Neural progenitor cell (in vitro differentiated cells): ENCODE measurements at regions not wholly inside any gene's neighbourhood (a gene's known extent, or its start where the extent isn't known, plus 50 kb on each side); places are given as distances from the start of the nearest gene placed in this dataset.
A peak's percentile ranks its signal among the peaks of the same experiment; 100 is the strongest.

Source experiments
- DNase-seq: peaks from one replicate; pipeline ENCODE4 v3.0.0-alpha.2; 2016; ENCODE audit warnings: low spot score
- H2AFZ ChIP-seq: fragments of 200-600 bp; sonication (generic); replicated peaks from 2 replicates; pipeline ENCODE4 v1.6.1; 2016; ENCODE audit warnings: antibody characterized with exemption
- H3F3A ChIP-seq: fragments of 200-600 bp; sonication (generic); 2 replicates; pipeline ENCODE4 v1.6.1; 2016; ENCODE audit warnings: antibody characterized with exemption, low read depth
- H3K27ac ChIP-seq: fragments of 200-600 bp; sonication (generic); 2 replicates; pipeline ENCODE4 v1.5.1; 2016; ENCODE audit warnings: mild to moderate bottlenecking
- H3K27me3 ChIP-seq: fragments of 200-600 bp; sonication (generic); 2 replicates; pipeline ENCODE4 v1.6.1; 2016; ENCODE audit warnings: mild to moderate bottlenecking, moderate library complexity
- H3K36me3 ChIP-seq: fragments of 200-600 bp; sonication (generic); 2 replicates; pipeline ENCODE4 v1.5.1; 2016
- H3K4me1 ChIP-seq: fragments of 200-600 bp; sonication (generic); 2 replicates; pipeline ENCODE4 v1.6.1; 2016; ENCODE audit warnings: mixed run types
- H3K4me2 ChIP-seq: fragments of 200-600 bp; sonication (generic); 2 replicates; pipeline ENCODE4 v1.6.1; 2016
- H3K4me3 ChIP-seq: fragments of 200-600 bp; sonication (generic); 2 replicates; pipeline ENCODE4 v1.5.1; 2016
- H3K79me2 ChIP-seq: fragments of 200-600 bp; sonication (generic); 2 replicates; pipeline ENCODE4 v1.6.1; 2016; ENCODE audit warnings: low read depth
- H3K9ac ChIP-seq: fragments of 200-600 bp; sonication (generic); 2 replicates; pipeline ENCODE4 v1.6.1; 2016
- H3K9me3 ChIP-seq: fragments of 200-600 bp; sonication (generic); 2 replicates; pipeline ENCODE4 v1.5.1; 2016; ENCODE audit warnings: low read depth
- H4K20me1 ChIP-seq: fragments of 200-600 bp; sonication (generic); 2 replicates; pipeline ENCODE4 v1.6.1; 2016; ENCODE audit warnings: low read depth
- H3K27ac Mint-ChIP-seq: 3 replicates; pipeline ENCODE4 v1.8.0; 2021; ENCODE audit warnings: mixed read lengths
- H3K27me3 Mint-ChIP-seq: 2 replicates; pipeline ENCODE4 v1.8.0; 2022; ENCODE audit warnings: low read depth, mild to moderate bottlenecking, inconsistent platforms, moderate library complexity, mixed read lengths; ENCODE audit not compliant: insufficient read depth
- H3K36me3 Mint-ChIP-seq: 3 replicates; pipeline ENCODE4 v1.8.0; 2021; ENCODE audit warnings: mixed read lengths
- H3K4me1 Mint-ChIP-seq: 3 replicates; pipeline ENCODE4 v1.8.0; 2021; ENCODE audit warnings: mixed read lengths
- H3K4me3 Mint-ChIP-seq: 3 replicates; pipeline ENCODE4 v1.8.0; 2021; ENCODE audit warnings: mild to moderate bottlenecking, moderate library complexity, mixed read lengths
- H3K9me3 Mint-ChIP-seq: 3 replicates; pipeline ENCODE4 v1.8.0; 2020; ENCODE audit warnings: mixed read lengths
- EZH2 ChIP-seq: fragments of 200-600 bp; sonication (generic); IDR thresholded peaks from 2 replicates; pipeline ENCODE4 v1.6.1; 2017; ENCODE audit warnings: antibody characterized with exemption, mild to moderate bottlenecking, moderate library complexity
- EZH2phosphoT487 ChIP-seq: fragments of 200-600 bp; sonication (generic); IDR thresholded peaks from 2 replicates; pipeline ENCODE4 v1.6.1; 2017; ENCODE audit warnings: antibody characterized with exemption
- TF ChIP-seq, protein P1 (sequence below): fragments of 200-600 bp; sonication (generic); IDR thresholded peaks from 2 replicates; pipeline ENCODE4 v1.5.1; 2017; ENCODE audit warnings: antibody characterized with exemption, mild to moderate bottlenecking

DNA sequence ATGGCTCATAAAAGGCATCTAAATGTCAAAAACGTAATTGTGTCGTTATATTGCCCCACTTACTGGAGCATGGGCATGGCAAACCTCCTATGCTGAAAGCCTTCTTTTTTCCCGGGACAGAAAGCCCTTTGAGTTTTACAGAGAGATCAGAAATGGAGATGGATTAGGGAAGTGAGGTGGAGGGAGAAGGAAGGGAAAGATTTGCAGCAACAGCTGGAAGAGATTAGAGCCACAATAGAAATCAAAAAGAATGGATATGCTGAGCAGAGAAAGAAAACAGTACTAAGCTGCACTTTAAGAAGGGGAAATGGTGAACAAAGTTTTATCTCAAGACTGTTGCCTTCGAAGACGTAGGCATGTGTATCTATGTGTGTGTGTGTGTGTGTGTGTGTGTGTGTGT, 97.2 kb upstream of the PCGF5 start:
- H3K4me3 Mint-ChIP-seq: peak overlapping the region; percentile 2
- no peak overlapping the region for H2AFZ ChIP-seq
- H3K27me3 Mint-ChIP-seq: peaks cover 2% of the 10 kb centered on the region
- no peaks in the 10 kb centered on the region for H3K36me3 ChIP-seq
- H3F3A ChIP-seq: peaks cover 13% of the 10 kb centered on the region
- H3K27ac ChIP-seq: peak overlapping the region; percentile 71
- no peaks in the 10 kb centered on the region for H3K36me3 Mint-ChIP-seq
- no peaks in the 10 kb centered on the region for H3K9me3 ChIP-seq
- H4K20me1 ChIP-seq: no peaks in the 10 kb centered on the region
- no peaks in the 10 kb centered on the region for H3K9me3 Mint-ChIP-seq
- H3K4me1 Mint-ChIP-seq: peaks cover 22% of the 10 kb centered on the region
- no peak overlapping the region for H3K4me3 ChIP-seq
- peak overlapping the region; percentile 33 for H3K4me2 ChIP-seq
- no peaks in the 10 kb centered on the region for H3K27me3 ChIP-seq
- H3K79me2 ChIP-seq: no peaks in the 10 kb centered on the region
- TF ChIP-seq, protein P1, sequence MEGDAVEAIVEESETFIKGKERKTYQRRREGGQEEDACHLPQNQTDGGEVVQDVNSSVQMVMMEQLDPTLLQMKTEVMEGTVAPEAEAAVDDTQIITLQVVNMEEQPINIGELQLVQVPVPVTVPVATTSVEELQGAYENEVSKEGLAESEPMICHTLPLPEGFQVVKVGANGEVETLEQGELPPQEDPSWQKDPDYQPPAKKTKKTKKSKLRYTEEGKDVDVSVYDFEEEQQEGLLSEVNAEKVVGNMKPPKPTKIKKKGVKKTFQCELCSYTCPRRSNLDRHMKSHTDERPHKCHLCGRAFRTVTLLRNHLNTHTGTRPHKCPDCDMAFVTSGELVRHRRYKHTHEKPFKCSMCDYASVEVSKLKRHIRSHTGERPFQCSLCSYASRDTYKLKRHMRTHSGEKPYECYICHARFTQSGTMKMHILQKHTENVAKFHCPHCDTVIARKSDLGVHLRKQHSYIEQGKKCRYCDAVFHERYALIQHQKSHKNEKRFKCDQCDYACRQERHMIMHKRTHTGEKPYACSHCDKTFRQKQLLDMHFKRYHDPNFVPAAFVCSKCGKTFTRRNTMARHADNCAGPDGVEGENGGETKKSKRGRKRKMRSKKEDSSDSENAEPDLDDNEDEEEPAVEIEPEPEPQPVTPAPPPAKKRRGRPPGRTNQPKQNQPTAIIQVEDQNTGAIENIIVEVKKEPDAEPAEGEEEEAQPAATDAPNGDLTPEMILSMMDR: no peak
- TF ChIP-seq EZH2phosphoT487: no peak
- no peak for TF ChIP-seq EZH2
- DNase-seq: peak; percentile 56
- peak overlapping the region; percentile 57 for H3K27ac Mint-ChIP-seq
- peaks cover 40% of the 10 kb centered on the region for H3K4me1 ChIP-seq
- no peak overlapping the region for H3K9ac ChIP-seq

DNA sequence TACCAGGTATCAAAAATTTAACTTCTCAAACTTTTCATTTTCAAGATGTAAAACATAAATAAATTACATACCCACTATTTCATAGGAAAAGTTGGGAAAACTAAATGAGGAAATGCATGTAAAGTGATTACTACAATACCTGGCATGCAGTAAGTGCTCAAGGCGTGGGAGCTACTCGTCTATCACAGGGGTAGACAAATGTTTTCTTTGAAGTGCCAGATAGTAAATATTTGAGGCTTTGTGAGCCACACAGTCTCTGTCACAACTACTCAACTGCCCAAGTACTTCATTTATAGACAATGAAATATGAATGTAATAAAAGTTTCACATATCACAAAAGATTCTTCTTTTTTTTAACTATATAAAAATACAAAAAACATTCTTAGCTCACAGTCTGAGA, 96.4 kb upstream of the PCGF5 start:
- TF ChIP-seq EZH2 (no peak), EZH2phosphoT487 (no peak)
- TF ChIP-seq, protein P1: no peak
- H3K9me3 Mint-ChIP-seq: no peaks in the 10 kb centered on the region

DNA sequence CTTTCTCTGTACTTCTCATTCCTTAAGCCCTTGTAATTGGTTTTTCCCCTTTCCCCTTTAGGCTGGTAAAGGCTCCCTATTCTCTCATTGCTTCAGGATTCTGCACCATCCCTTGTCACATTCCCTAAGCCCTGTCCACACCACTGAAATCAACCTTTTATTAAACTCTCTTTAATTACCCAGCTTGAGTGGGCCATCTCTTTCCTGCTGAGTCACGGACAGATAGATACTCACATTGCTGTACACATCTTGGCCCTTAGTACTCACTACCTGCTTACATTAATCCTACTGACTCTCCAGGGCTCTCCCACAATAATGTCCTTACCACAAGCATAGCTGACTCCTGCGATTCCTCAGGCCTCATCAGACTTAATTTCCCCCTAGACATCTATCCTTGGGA, 94.0 kb upstream of the PCGF5 start:
- Mint-ChIP-seq H3K27me3 (peaks cover 6% of the 10 kb centered on the region), H3K27ac (no peak overlapping the region), H3K4me1 (peaks cover 18% of the 10 kb centered on the region), H3K4me3 (no peak overlapping the region), H3K36me3 (no peaks in the 10 kb centered on the region), H3K9me3 (no peaks in the 10 kb centered on the region)
- Histone ChIP-seq H3K79me2 (no peaks in the 10 kb centered on the region), H3K27ac (no peak overlapping the region), H3K4me1 (peaks cover 34% of the 10 kb centered on the region), H3K4me2 (no peak overlapping the region), H3K36me3 (no peaks in the 10 kb centered on the region), H4K20me1 (no peaks in the 10 kb centered on the region), H3K4me3 (no peak overlapping the region), H3K27me3 (no peaks in the 10 kb centered on the region), H3F3A (peaks cover 13% of the 10 kb centered on the region), H3K9ac (no peak overlapping the region), H3K9me3 (no peaks in the 10 kb centered on the region), H2AFZ (no peak overlapping the region)
- no peak for DNase-seq
- TF ChIP-seq, protein P1: no peak
- TF ChIP-seq EZH2 (no peak), EZH2phosphoT487 (no peak)

More for the DNA sequence above, 96.4 kb upstream of the PCGF5 start:
- H3K4me2 ChIP-seq: peak overlapping the region; percentile 40
- DNase-seq: no peak
- no peaks in the 10 kb centered on the region for H3K9me3 ChIP-seq
- H3K27me3 Mint-ChIP-seq: peaks cover 2% of the 10 kb centered on the region
- H3K9ac ChIP-seq: no peak overlapping the region
- no peaks in the 10 kb centered on the region for H3K79me2 ChIP-seq
- no peaks in the 10 kb centered on the region for H4K20me1 ChIP-seq
- H3K27ac Mint-ChIP-seq: no peak overlapping the region
- peaks cover 22% of the 10 kb centered on the region for H3K4me1 Mint-ChIP-seq
- no peaks in the 10 kb centered on the region for H3K36me3 ChIP-seq
- peaks cover 13% of the 10 kb centered on the region for H3F3A ChIP-seq
- H3K27me3 ChIP-seq: no peaks in the 10 kb centered on the region
- peaks cover 40% of the 10 kb centered on the region for H3K4me1 ChIP-seq
- no peak overlapping the region for H3K27ac ChIP-seq
- no peaks in the 10 kb centered on the region for H3K36me3 Mint-ChIP-seq
- H2AFZ ChIP-seq: no peak overlapping the region
- no peak overlapping the region for H3K4me3 Mint-ChIP-seq
- no peak overlapping the region for H3K4me3 ChIP-seq
